ENCODE measurements at regions not wholly inside any gene's neighbourhood (a gene's known extent, or its start where the extent isn't known, plus 50 kb on each side); places are given as distances from the start of the nearest gene placed in this dataset.

DNA sequence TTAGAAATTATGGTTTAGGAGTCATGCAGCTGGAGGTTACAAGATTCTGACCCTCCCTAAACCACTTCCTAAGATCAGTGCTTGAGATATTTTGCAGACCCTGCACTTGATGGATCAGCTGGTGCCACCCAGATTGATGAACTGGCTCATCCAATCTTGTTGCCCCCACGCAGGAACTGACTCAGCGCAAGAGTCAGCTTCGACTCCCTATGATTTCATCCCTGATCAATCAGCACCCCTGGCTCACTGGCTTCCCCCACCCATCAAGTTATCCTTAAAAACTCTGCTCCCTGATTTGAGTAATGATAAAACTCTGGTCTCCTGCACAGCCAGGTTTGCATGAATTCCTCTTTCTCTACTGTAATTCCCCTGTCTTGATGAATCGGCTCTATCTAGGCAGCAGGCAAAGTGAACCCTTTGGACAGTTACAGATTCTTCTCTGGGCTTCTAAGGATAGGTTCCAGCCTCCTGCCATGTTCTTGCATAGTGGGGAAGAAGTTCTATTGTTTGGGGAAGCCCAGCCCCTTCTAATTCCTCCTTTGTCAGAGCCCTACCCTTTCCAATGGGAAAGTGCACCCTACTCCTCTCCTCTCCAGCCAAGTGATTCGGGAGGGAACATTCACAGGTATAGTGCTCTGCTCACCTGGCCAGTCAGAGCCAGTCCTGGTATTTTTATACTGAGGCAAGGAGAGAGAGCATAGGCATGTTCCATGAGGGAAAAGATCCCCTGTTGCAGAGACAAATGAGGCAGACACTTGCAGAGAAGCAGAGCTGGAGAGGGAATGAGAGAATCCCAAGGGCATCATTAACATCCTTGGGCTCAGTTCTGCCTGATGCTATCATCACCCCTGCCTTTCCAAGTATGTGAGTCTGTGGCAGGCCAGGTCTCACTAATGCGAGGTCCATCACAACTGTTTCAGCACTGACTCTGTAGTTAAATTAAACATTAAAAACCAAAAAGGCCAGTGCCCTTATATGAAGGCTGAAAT lies 224.4 kb upstream of the GALNT17 start:
- DNase-seq: no peak

DNA sequence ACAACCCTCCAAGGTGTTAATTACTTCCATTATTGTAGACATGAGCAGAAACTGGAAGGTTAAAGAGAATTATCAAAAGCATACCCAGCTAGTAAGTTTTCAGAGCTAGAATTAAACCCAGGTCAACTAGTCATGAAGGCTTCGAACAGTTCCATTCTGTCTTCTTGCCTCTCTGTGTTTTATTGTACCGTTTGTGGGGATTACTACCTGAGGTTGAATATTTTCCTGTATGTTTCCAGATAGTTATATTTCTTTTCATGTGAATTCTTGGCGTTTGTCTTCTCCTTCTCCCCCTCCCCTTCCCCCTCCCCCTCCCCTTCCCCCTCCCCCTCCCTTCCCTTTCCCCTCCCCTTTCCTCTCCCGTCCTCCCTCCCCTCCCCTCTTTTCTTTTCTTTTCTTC lies 218.0 kb upstream of the GALNT17 start:
- no peak for DNase-seq

DNA sequence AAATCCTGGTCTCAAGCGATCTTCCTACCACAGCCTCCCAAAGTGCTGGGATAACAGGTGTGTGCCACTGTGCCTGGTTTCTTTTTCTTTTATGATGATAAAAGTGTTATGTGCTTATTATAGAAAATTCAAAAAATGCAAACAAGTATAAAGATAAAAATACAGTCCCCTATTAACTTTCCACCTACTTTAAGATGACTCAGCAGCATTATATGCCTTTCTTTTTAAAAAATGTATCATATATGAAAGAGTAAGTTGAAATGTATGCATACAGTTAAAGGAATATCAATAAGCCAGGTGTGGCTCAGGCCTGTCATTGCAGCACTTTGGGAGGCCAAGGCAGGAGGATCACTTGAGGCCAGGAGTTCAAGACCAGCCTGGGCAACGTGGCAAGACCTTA lies 216.9 kb upstream of the GALNT17 start:
- no peak for DNase-seq

DNA sequence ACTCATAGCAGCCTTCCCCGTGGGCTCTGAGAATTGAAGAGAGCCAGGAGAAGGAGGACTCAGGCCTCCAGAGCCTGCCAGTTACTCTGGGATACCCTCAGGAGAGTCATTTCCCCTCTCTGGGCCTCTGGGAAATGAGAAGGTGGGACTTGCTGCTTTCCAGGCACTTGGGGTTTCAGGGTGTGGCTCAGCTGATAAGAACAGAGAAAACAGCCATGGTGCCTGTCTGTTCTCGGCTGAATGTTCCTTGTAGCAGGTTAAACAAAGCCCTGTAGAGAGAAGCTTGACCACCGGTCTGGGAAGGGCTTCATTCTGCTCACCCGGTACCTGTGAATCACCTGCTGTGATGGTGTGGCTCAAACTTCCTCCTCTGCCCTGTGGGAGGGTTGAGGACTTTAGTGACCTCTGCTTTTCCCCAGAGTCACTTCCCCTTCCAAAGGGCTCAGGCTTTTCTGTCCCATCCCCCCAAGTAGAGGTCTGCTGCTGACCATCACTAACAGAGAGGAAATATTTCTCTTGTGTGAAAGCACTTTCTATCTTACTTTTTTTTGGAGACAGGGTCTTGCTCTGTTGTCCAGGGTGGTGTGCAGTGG lies 212.4 kb upstream of the GALNT17 start:
- DNase-seq: no peak

DNA sequence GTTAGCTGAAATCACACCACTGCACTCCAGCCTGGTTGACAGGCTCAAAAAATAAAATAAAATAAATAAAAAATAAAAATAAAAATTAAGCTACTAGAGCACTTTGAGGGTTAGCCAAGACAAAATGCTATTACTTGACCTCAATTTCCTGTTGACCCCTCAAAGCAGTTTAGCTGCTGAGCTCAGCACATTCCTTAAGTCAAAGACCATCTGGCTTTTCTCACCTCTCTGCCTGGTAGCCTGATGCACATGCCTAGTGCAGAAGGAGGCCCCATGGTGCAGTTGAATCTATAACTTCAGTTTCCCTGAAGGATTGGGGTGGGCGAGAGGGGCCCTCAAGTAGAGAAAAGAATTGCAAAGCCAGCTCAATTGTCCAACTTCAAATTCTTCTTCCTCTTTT lies 211.1 kb upstream of the GALNT17 start:
- no peak for DNase-seq

GRCh38 chr7:70923181-70923845 lies 208.6 kb upstream of the GALNT17 start:
- no peak for DNase-seq

GRCh38 chr7:70925411-70926115 lies 206.4 kb upstream of the GALNT17 start:
- no peak for DNase-seq

DNA sequence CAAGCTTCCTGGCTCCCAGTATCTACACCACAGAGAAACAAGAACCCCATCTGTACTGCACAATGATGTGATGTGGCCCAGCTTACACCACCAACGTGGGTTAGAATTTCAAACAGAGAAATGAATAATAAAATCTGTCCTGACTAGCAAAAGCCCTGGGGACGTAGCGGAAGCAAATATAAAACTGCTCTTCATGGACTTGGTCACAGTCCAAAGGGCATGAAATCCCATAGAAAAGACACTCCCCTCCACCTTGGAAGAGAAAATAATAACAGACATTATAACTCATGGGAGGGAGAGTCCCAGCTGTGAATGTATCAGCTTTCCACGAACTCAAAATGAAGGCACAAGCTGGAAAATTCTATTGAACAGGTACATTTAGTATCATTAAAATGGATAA lies 205.3 kb upstream of the GALNT17 start:
- DNase-seq: no peak

DNA sequence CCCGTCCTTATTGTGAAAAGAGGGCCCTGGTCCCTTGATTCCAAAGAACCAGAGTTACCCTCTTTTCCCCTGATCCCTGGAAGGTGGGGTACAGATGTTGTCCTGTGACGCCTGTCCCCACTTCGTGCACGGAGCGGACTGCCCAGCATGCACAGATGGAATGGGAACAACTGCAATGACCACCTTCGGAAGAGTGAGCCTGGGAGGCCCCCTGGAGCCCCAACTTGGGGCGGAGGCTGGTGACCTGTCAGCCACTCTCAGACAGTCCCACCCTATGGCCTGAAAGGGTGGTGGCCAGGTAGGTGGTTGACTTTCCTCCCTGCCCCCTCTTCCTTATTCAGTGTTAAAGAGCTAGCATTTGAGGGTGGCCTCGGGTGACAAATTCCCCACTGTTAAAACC lies 196.6 kb upstream of the GALNT17 start:
- DNase-seq: no peak

GRCh38 chr7:70935854-70936253 lies 196.1 kb upstream of the GALNT17 start:
- DNase-seq: no peak

- DNase-seq: no peak
Observed at GRCh38 chr7:70937424-70937823, 194.5 kb upstream of the GALNT17 start.

GRCh38 chr7:70940597-70940996 lies 191.3 kb upstream of the GALNT17 start:
- no peak for DNase-seq

GRCh38 chr7:70942791-70943190 lies 189.2 kb upstream of the GALNT17 start:
- no peak for DNase-seq

GRCh38 chr7:70944516-70944915 lies 187.4 kb upstream of the GALNT17 start:
- DNase-seq: no peak

- no peak for DNase-seq
Observed at GRCh38 chr7:70947181-70947580, 184.8 kb upstream of the GALNT17 start.

DNA sequence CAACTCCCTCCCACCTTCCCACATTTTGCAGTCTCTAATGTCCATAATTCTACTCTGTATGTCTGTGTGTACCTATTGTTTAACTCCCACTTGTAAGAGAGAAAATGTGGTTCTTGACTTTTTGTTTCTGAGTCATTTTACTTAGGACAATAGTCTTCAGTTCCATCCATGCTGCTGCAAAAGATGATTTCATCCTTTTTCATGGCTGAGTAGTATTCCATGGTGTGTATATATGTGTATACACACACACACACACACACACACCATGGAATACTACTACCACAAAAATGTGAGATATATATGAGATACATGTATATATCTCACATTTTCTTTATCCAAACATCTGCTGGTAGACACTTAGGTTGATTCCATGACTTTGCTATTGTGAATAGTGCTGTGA lies 182.1 kb upstream of the GALNT17 start:
- DNase-seq: no peak

DNA sequence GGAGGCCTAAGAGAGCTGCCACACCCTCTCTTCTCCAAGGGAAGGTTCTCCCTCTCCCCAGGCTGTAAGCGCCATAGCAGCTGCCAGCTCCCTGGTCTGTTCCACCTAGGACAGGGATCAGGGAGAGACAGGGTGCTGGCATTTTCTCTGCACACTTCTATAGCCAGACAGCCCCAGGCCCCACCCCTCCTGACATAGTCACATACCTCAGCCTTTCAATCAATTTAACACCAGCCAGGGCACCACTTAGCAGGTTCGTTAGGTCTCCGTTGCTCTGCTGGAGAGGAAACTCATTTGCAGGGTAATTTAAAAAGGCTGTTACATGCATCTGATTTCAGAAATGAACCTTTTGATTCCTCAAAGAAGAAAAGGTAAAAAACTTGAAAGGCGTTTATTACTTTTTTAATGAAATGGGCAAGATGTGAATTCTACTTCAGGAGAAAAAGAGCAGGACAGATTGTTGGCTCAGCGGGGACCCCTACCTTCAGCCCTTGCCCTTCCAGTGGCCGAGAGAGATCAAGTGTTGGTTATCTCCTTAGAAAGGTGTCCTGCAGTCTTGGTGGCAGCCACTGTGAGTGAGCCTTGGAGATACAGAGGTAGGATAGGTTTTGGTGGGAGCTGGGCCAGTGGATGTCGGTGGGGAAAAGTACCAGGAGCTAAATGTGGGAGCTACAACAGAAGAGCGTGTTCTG lies 180.5 kb upstream of the GALNT17 start:
- DNase-seq: no peak

- DNase-seq: no peak
Observed at GRCh38 chr7:70952311-70952710, 179.6 kb upstream of the GALNT17 start.

- DNase-seq: no peak
Observed at GRCh38 chr7:70953331-70953741, 178.6 kb upstream of the GALNT17 start.

DNA sequence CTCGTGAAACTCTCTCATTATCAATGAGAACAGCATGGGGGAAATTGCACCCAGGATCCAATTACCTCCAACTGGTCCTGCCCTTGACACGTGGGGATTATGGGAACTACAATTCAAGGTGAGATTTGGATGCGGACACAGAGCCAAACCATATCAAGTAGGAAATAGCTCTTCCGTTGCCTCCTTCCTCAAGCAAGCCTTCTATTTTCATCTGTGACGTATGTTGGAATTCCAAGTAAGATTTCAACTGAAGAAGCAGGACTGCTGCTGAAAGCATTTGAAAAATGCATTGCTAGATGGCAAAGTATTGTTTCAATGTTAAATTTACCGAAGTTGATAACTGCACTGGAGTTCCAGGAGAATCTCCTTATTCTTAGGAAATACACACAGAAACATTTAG lies 178.1 kb upstream of the GALNT17 start:
- no peak for DNase-seq

DNA sequence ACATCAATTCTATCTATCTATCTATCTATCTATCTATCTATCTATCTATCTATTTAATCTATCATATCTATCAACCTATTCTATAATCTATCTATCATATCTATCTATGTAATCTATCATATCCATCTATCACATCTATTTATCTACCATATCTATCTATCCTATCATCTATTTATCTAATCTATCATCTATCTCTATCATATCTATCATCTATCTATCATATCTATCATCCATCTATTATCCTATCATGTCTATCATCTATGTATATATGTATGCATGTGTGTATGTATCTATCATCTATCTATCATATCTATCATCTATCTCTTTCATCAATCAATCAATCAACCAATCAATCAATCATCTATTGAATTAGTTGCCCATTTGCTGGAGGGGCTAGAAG lies 159.3 kb upstream of the GALNT17 start:
- DNase-seq: no peak

DNA sequence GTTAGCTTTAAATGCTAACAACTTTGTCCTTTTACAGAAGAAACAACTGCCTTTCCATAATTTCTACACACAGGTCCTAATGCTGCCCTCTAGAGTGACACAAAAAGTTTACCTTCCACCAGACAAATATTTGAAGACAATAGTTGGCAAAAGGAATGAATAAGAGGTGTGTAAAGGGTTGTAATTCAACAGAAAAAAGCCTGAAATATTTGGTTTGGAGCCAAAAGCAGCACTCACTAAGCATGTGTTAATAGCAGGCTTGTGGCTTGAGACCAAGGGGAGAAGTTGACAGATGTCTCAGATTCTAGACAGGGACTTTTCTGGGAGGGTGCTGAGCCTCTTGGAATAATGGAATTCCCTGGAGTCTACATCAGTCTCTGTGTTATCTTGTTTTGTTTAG lies 156.2 kb upstream of the GALNT17 start:
- DNase-seq: no peak

DNA sequence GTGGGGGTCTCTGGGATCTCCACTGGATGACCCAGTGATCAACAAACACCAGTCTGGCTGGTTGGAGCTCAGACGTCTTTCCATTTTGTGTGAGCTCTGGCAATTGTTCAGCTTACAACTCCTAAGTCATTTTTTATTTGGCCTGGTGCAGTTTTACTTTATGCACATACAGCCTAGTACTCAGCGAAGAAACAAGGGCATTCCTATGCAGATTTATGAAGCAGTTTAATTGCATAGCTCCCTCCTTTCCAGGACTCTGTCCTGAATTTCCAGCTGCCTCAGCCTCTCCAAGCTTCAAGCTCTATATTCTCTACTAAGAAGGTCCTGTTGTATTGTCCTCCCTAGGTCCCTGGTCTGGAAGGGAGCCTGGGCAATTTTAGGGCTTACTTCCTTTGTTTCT lies 145.6 kb upstream of the GALNT17 start:
- no peak for DNase-seq

Measured in CD4-positive, alpha-beta T cell treated with Interleukin-6 for 4 hours (primary cell).